Epithelial cell of prostate (primary cell): ENCODE measurements at regions not wholly inside any gene's neighbourhood (a gene's known extent, or its start where the extent isn't known, plus 50 kb on each side); places are given as distances from the start of the nearest gene placed in this dataset.
"Not testable (repeated sequence)": the region's sequence is repeated elsewhere in the genome, so short reads cannot be mapped to it uniquely, and the experiment has no call there.

Source experiments
- DNase-seq: peaks from one replicate; pipeline ENCODE4 v3.0.0-alpha.2; 2011; ENCODE audit warnings: low read depth, low spot score
- H3K27ac ChIP-seq: fragments of 450-650 bp; 2 replicates; pipeline ENCODE4 v1.5.1; 2017; ENCODE audit warnings: mild to moderate bottlenecking

DNA sequence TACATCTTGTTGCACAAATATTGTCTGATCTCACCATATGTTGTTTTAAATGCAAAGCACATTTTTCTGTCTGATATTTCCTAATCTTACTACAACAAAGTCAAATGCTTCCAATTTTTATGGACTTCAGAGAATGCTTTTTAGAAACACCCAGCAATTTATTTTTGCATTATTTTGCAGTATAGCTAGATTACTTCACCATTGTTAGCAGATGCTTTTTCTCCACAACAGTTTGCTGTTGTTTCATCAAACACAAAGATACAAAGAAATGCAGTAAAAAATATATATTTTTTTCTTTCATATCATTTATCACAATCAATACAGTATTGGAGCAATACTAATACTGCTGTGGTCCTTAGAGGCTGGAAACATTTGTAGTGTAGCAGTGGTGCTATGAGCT, 674.4 kb downstream of the TMTC2 start:
- no peak overlapping the region for H3K27ac ChIP-seq
- no peak for DNase-seq

DNA sequence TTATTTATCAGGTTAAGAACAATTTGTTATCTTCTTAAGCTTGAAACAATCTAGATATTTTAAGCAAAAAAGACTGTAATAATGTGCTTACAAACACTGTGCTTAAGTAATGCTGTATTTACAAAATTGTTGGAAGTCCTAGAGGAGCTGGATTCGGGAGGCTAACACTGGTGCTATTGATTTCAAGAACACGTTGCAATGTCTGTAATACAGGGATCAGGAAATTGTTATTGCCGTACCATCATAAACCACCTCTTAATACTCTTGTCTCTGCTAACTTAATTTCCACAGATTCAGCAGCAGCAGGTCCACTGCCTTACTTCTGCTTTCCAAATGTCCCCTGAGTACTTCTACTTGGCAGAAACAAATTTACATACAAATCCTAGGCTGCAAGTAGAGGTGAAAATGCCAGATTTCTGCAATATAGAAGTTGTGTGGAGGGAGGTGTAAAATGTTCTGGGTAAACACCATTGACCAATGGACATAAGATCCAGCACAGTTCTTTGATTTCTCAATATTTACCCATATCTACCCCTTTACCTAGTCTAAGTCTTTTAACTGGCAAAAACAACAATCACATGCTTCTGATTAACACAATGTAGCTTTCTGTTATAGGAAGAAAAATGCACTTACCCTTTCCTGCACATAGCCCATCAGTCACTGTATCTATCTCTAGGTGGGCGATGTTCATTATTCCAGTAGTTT, 663.4 kb downstream of the TMTC2 start:
- DNase-seq = no peak
- no peak overlapping the region for H3K27ac ChIP-seq

DNA sequence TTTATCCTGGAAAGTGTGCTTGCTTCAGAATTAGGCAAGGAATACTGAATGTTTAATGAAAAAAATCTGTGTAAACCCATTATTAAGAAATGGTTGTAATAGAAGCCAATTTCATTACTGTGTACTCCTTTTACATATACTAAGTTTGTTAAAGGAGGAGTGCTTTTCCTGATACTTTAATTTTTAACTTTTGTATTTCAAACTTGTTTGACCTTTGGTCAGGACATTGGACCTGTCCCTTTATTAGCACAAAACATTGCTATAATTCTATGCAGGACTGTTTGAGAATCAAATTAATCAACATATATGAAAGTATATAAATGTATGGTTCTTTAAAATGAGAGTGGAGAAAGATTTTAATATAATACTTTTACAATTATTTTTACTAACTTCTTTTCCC, 659.6 kb downstream of the TMTC2 start:
- no peak overlapping the region for H3K27ac ChIP-seq
- no peak for DNase-seq

DNA sequence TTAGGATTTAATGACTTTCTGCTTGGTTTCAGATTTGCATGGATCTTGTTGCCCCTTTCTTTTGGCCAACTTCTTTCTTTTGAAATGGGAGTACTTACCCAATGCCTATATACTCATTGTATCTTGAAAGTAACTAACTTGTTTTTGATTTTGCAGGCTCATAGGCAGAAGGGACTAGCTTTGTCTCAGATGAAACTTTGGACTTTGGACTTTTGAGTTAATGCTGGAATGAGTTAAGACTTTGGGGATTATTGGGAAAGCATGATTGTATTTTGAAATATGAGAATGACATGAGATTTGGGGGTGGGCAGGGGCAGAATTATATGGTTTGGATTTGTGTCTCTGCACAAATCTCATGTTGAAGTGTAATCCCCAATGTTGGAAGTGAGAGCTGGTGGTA, 657.1 kb downstream of the TMTC2 start:
- DNase-seq = no peak
- no peak overlapping the region for H3K27ac ChIP-seq

DNA sequence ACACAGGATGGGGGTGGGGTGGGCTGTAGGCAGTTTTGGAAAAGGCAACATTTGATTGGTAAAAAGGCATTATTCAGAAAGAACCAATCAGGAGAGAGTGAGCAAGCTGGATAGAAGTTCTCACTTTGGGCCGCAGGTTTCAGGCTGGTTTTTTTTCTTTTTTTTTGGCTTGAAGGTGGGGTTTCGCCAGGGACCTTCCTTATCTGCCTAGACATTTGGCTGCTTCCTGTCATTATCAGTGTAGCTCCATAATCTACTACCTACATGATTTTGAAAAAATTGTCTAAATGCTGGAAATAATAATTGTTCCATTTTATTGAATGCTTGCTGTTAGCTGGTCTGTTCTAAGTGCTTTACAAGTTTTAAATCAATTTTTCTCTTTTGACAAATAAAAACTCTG, 649.0 kb downstream of the TMTC2 start:
- DNase-seq = no peak
- no peak overlapping the region for H3K27ac ChIP-seq

DNA sequence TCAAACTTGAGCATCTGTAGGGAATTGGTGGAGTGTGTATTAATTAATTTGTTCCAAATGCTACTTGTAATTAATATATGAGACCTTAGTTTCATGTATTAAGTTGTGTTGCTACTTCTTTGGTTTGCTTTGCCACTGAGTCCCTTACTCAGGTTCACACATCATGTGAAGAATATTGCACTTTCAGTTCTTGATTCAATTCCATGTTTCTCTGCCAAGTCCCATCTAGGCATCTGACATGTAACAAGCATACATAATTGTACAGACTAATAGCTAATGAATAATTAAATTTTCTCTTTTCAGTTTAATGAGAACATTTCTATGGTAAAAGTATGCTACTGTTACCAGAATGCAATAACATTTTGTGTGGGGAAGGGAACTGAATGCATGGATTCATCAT, 640.0 kb downstream of the TMTC2 start:
- H3K27ac ChIP-seq = no peak overlapping the region
- no peak for DNase-seq

DNA sequence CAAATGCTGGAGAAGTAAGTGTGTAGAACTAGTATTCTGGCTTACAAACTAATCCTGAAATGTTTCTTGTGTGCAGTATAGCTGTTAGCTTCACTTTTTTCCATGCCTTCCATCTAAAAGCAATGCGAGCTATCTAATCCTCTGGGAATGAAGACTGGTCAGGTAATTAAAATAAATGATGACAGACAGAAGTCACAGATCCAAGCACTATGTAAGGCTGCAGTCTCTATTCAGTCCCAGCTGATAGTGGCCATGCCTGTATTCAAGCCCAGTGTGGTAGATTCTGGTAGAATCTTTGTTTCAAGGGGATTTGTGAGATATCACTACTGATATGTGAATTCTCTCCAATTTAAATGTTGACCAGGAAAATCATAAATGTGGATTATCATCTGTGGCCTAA, 637.2 kb downstream of the TMTC2 start:
- DNase-seq = no peak
- H3K27ac ChIP-seq = no peak overlapping the region

DNA sequence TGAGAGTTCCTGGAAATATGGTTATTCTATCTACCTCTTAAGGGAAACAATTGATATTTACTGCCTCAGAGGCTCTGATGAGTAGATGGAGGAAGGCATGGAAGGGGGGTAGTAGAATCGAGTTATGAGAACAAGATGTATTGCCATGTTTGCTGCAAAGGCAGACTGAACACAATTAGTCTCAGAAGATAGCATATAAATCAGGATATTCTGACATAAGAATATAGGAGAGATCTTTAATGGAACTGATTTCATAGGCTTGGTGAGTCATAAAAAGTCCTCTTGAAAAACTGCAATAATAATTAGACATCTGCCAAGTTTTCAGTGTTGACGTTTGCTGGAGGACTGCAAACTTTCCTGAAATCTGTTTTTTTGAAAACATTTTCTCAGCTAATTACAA, 636.1 kb downstream of the TMTC2 start:
- H3K27ac ChIP-seq = no peak overlapping the region
- DNase-seq = no peak

DNA sequence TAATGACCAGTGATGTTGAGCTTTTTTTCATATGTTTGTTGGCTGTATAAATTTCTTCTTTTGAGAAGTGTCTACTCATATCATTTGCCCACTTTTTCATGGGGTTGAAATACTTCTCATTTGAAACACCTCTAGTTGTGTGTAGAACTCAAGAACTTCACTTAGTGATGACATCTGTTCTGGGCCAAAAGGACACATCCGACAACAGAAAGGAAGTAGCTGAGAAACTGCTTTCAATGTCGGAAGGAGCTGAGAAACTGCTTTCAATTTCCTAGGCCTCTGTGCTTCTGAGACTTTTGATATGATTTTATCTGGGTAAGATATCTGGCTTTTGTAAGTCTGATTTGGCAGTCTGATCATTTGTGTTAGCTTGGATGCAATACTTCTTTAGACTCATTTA, 635.3 kb downstream of the TMTC2 start:
- DNase-seq = no peak
- no peak overlapping the region for H3K27ac ChIP-seq

DNA sequence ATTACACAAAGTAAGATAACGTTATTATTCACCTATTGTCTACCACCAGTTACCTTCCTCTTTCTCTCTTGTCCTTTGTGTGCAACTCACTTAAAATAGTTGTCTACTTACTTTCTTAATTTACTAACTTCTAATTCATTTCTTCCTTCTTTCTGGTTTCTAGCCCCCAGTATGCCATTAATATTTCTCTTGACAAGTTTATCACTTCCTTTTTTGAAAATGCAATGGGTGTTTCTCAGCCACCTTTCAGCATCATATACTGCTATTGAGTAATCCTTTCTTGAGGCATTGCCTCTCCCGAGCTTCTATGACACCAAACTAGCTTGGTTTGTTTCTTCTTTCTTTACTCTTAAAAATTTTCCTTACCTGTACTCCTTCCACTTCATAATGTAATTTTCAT, 633.6 kb downstream of the TMTC2 start:
- no peak for DNase-seq

DNA sequence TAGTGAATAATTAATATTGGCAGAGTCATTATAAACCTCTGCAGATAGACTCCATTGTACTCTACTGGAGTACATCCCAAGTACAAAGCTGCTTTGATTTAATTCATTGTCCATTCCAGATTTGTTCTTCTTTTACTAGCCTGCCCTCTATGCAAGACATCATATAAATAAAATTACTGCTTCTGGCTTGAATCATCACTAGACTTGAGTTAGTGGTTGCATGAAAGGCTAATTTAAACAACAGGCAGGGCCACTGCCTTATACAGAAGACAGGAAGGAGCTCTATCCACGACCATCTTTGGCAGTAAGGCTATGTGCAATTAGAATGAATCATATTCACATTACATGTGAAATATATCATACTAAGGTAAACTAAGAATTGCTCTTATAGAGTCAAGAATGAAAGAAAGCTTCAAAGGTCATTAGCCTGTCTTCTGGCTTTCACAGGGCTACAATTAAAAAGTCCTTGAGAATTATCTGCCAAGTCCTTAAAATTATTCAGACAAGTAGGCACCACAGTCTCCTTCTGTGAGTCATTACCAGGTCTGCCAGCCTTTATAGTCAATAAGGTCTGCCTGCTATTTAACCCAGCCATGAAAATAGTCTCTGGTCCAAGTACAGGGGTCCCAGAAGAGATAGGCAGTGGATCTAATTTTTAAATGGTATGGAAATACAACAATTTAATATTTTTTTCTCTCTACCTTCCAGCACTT, 631.8 kb downstream of the TMTC2 start:
- no peak for DNase-seq
- no peak overlapping the region for H3K27ac ChIP-seq

More for the DNA sequence above, 633.6 kb downstream of the TMTC2 start:
- H3K27ac ChIP-seq = no peak overlapping the region

DNA sequence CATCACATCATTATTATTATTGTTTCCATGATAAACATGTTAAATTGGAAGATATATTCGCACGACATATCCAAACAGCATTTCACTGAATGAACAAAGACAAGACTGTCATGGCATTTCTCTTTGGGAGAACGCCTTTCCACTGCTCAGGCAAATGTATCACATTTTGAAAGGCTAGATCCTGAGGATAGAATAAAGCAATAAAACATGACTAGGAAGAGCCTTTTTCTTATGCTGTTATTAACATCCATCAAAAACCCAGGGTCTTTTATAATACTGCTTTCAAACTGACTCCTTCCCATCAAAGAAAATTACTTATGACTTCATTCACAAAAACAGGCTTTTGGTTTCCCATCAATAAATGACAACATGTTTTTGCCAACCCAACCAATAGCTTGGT, 630.9 kb downstream of the TMTC2 start:
- H3K27ac ChIP-seq = no peak overlapping the region
- no peak for DNase-seq

DNA sequence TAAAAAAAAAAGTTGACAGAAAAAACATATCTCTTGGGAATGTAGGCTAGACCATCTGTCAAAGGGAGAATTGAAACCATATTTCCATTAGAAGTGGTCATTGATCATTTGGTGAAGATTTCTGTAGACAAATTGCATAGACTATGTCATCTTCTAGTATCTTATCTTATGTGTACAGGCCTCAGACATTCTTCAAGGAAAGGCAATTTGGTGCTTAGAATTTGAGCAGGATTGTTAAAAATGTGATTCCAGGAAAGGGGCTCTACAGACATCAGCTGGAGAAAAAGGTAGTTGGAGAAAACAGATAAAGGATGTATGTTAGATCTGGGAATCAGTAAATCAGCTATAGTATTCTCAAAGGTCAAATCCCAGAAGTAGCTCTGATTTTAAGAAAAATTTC, 627.1 kb downstream of the TMTC2 start:
- H3K27ac ChIP-seq = no peak overlapping the region
- DNase-seq = no peak

DNA sequence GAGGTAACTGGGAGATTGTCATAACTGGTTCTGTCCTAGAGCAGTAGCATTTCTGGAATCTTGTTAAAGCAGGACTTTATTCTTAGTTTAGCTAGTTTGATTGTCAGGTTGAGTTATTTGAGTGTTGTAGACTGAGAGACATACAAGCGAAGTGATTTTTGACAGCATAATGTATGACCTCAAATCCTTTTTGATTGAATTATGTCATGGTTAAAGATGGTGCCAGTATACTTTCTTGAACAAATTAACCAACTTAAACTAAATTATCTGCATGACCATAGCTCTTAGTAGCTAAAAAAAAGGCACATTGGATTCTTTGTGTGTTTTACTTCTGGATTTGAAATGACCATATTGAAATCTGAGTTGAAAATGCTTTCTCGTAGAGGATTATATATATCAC, 626.6 kb downstream of the TMTC2 start:
- H3K27ac ChIP-seq = no peak overlapping the region
- no peak for DNase-seq

DNA sequence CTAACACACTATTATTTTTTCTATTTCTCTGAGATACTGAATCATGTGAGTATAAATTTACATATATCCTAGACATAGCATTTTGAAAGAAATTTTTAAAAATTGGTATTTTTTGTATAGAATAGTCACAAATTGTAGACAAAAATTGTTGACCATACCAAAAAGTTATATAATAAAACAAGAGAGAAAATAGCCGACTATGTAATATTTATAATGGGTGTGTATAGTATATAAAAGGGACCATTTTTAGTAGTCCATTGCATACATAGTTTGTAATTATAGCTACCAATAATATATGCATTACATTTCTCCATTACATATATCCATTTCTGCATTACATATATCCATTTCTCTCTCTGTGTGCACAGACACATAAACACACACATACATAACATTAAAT, 590.2 kb downstream of the TMTC2 start:
- no peak for DNase-seq
- no peak overlapping the region for H3K27ac ChIP-seq

DNA sequence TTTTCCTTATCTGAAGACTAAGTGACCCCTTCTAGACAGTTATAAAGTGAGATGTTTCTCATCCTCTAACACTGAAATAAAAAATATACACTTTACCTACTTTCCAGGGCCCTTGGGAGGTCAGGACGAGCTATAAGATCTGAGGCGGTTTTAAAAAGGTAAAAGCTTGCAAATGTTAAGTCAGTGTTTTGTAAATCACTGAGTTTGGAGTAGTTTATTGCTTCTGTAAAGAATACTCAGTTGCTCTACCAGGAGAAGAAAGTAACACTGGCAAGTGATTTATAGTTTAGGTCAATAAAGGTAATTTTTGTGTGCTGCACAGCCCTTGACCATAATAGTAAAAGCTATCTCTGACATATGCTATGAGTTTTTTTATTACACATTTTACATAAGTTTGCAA, 584.5 kb downstream of the TMTC2 start:
- no peak overlapping the region for H3K27ac ChIP-seq
- DNase-seq = no peak

DNA sequence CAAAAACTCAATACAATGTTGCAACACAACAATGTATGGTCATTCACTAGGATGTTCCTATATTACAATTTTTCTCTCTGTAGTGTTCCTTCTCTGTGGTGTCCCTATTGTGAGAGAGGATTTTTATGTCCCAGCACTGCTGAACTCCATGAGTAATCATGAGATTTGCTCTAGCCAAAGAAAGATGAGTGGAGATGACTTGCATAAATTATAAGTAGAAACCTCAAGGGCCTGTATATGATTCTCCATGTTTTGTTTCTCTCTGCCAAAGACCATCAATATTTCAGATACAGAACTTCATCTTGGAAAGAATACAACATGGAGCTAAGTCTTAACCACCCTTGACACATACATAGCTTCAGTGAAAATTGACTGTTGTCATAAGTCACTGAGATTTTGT, 579.1 kb downstream of the TMTC2 start:
- DNase-seq = no peak
- H3K27ac ChIP-seq = no peak overlapping the region

DNA sequence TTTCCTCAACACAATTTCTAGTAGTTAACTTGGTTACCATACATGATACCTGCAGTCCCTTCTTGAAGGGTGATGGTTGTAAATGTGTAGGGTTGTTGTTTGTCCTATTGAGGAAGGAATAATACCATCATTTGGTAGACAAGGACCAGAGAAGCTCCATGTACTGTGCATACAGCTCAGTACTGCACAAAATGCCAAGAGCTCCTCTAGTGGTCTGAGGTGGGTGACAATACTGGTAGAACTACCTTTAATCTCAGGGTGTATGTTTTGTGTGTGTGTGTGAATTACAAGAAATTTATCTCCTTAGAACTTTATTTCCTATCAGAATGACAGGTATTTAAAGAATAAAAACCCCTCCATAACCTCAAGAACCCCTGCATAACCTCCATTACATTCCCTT, 575.3 kb downstream of the TMTC2 start:
- H3K27ac ChIP-seq = no peak overlapping the region
- DNase-seq = no peak

DNA sequence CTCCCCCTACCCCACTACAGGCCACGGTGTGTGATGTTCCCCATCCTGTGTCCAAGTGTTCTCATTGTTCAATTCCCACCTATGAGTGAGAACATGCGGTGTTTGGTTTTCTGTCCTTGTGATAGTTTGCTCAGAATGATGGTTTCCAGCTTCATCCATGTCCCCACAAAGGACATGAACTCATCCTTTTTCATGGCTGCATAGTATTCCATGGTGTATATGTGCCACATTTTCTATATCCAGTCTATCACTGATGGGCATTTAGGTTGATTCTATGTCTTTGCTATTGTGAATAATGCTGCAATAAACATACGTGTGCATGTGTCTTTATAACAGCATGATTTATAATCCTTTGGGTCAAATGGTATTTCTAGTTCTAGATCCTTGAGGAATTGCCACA, 573.4 kb downstream of the TMTC2 start:
- not testable (repeated sequence) for DNase-seq, H3K27ac ChIP-seq

DNA sequence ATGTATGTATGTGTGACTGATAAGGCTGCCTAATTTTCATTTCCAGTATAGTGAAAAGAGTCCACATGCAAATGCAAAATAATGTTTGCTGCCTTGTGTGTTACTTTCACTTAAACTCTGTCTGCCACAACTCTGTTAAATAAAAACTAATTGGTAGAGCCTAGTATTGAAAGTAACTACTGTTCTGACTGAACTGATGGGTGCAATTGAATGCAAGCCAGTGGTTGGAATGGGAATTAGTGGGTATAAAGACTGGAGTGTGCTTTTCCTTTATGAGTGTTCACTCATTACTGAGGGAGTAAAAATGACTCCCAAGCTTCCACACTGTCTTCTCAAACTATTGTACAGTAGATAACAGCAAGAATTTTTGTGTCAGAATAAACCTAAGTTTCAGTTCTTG, 571.0 kb downstream of the TMTC2 start:
- no peak for DNase-seq
- H3K27ac ChIP-seq = no peak overlapping the region

DNA sequence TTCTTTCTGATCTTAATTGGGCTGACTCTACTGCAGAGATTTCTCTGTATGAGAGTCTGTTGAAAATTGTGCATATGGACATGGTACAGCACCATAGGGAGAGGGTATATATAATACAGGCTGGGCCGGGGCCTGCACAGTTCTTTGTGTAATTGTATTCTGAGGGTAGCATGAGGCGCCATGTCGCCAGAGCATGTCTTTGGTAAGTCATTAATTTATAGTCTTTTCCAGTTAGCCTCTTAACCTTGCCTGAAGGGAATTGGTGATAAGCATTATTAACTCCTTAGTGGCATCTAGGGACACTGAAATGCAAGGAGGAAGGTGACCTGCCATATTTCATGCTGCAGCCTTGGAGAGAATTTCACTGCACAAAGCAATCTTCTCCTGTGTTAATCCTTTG, 569.9 kb downstream of the TMTC2 start:
- DNase-seq = no peak
- H3K27ac ChIP-seq = no peak overlapping the region

DNA sequence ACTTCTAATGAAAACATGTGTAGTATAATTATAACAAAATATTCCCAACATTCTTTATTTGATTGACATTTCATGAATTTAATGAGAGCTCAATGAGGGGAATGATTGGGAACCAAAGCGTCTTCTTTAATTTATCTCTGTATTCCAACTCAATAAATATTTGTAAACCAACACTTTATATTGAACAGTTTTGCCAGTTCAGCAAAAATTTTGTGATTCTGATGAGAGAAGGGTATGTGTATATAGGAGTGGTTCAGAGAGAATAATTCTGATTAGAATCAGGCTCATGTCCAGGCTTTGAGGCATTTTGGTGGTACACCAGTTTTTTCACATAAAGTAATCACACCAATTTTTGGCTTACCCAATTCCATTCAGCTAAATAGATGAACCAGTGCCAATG, 564.2 kb downstream of the TMTC2 start:
- DNase-seq = no peak
- no peak overlapping the region for H3K27ac ChIP-seq
